ENCODE measurements at regions not wholly inside any gene's neighbourhood (a gene's known extent, or its start where the extent isn't known, plus 50 kb on each side); places are given as distances from the start of the nearest gene placed in this dataset.
"Not testable (repeated sequence)": the region's sequence is repeated elsewhere in the genome, so short reads cannot be mapped to it uniquely, and the experiment has no call there.

DNA sequence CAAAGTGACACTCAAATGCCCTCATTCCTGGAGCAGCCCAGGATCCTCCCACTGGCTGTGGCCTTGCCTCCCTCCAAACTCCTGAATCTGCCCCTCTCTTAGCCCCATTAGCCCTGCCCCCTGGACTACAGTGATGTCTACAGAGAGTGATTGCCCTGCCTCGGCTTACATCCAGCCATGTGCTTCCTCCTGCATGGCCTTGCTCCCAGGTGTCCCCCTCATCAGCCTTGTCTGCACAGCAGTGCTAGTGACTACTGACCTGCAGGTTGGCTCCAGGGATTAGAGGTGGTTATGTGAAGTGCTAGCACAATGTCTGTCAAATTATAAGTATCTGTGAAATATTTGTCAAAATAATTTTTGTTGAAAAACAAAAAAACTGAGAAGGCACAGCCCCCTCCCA lies 259.1 kb upstream of the MYT1L start:
- no peak for ATAC-seq

DNA sequence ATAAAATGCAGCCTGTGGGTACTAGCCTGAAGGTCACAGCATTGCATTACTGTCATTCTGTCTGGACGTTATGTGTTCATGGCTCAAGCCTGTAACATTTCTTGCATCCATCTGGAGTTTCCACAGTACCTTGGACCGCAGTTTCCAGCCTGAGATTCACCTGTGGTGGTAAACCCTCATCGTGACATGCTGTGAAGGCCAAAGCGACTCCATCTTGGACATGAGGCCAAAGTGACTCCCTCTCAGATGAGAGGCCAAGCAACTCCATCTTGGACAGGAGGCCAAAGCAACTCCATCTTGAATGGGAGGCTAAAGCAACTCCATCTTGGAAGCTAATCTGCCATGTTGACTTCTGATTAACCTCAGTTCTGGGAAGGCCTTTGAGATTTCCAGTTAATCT lies 257.7 kb upstream of the MYT1L start:
- DNase-seq (no peak), ATAC-seq (no peak)
- intact Hi-C loops (cut with micrococcal nuclease): no loop called here

More for the DNA sequence above, 259.1 kb upstream of the MYT1L start:
- intact Hi-C loops (cut with micrococcal nuclease): no loop called here
- DNase-seq: no peak

GRCh38 chr2:2587354-2587753 lies 256.3 kb upstream of the MYT1L start:
- ATAC-seq (no peak), DNase-seq (no peak)
- intact Hi-C loops (cut with micrococcal nuclease): no loop called here

GRCh38 chr2:2586931-2587330 lies 255.9 kb upstream of the MYT1L start:
- ATAC-seq (no peak), DNase-seq (no peak)
- intact Hi-C loops (cut with micrococcal nuclease): no loop called here

GRCh38 chr2:2586068-2586776 lies 255.1 kb upstream of the MYT1L start:
- ATAC-seq (no peak), DNase-seq (no peak)
- intact Hi-C loops (cut with micrococcal nuclease): no loop called here

DNA sequence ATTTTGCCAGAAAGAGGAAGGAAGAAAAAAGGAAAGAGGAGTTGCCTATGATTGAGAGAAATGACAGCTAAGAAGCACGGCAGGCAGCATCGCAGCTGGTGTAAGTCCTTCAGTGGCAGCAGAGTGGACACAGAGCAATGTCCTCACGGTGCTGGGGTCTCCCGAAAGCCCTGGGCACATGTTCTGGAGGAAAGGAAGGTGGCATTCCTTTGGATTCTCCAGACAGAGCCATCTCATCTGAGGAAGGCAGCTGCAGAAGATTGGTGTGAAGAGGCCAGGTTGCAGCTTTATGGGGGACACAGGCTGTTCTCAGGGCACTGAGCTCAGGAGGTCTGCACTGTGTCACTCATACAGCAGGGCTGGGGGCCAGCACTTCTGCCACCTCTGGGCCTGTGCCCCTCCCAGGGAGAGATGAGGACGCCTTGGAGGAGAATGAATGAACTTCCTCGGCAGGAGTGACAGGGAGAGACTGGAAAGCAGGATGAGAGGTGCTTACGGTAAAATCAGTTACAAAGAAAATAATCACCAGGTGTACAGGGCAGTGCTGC lies 252.0 kb upstream of the MYT1L start:
- DNase-seq (no peak), ATAC-seq (no peak)
- intact Hi-C loops (cut with micrococcal nuclease): no loop called here

- no peak for DNase-seq
- intact Hi-C loops (cut with micrococcal nuclease): no loop called here
- no peak for ATAC-seq
These were observed 250.5 kb upstream of the MYT1L start for GRCh38 chr2:2581331-2582159.

DNA sequence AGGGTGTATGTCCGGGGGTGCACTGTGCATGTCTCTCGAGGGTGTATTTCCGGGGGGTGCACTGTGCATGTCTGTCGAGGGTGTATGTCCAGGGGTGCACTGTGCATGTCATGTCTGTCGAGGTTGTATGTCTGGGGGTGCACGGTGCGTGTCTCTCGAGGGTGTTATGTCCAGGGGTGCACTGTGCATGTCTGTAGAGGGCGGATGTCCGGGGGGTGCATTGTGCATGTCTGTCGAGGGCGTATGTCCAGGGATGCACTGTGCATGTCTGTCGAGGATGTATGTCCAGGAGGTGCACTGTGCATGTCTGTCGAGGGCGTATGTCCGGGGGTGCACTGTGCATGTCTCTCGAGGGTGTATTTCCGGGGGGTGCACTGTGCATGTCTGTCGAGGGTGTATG lies 249.8 kb upstream of the MYT1L start:
- intact Hi-C loops (cut with micrococcal nuclease); DNase-seq; ATAC-seq: not testable (repeated sequence)

- intact Hi-C loops (cut with micrococcal nuclease): no loop called here
- DNase-seq (no peak), ATAC-seq (no peak)
These were observed 249.3 kb upstream of the MYT1L start for GRCh38 chr2:2580341-2580740.

DNA sequence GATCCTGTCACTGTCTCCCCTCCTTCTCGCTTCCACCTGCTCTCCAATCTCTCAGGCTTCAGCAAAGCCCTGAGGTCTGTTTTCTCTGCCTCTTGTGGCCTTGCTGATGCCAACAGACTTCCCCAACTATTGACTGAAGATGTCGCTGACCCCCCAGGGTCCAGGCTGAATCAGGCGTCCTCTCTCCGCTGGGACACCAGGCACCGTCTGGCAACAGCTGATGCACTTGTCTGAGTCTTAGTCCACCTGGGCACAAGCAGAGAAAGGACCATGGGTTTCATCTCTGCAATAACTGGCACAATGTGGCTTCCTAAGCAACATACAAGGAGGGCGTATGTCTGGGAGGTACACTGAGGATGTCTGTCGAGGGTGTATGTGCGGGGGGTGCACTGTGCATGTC lies 248.7 kb upstream of the MYT1L start:
- DNase-seq (no peak), ATAC-seq (no peak)

GRCh38 chr2:2577407-2577831 lies 246.3 kb upstream of the MYT1L start:
- no peak for ATAC-seq
- intact Hi-C loops (cut with micrococcal nuclease): no loop called here
- DNase-seq: no peak

More for the DNA sequence above, 248.7 kb upstream of the MYT1L start:
- intact Hi-C loops (cut with micrococcal nuclease): no loop called here

- intact Hi-C loops (cut with micrococcal nuclease): no loop called here
- DNase-seq (no peak), ATAC-seq (no peak)
These were observed 244.9 kb upstream of the MYT1L start for GRCh38 chr2:2575870-2576386.

GRCh38 chr2:2575181-2575577 lies 244.1 kb upstream of the MYT1L start:
- ATAC-seq (no peak), DNase-seq (no peak)
- intact Hi-C loops (cut with micrococcal nuclease): no loop called here

- no peak for ATAC-seq
- DNase-seq: no peak
- intact Hi-C loops (cut with micrococcal nuclease): no loop called here
These were observed 243.5 kb upstream of the MYT1L start for GRCh38 chr2:2574401-2575180.

- ATAC-seq (no peak), DNase-seq (no peak)
- intact Hi-C loops (cut with micrococcal nuclease): no loop called here
These were observed 242.7 kb upstream of the MYT1L start for GRCh38 chr2:2573658-2574293.

DNA sequence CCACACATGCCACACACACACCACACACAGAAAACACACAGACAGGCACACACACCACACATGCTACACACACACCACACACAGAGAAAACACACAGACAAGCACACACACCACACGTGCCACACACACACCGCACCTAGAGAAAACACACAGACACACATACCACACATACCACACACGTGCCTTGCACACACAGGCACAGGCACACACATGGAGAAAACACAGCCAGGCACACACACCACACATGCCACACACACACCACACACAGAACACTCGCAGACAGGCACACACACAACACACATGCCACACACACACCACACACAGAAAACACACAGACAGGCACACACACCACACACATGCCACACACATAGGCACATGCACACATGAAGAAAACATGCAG lies 242.1 kb upstream of the MYT1L start:
- no peak for DNase-seq
- intact Hi-C loops (cut with micrococcal nuclease): no loop called here
- no peak for ATAC-seq

DNA sequence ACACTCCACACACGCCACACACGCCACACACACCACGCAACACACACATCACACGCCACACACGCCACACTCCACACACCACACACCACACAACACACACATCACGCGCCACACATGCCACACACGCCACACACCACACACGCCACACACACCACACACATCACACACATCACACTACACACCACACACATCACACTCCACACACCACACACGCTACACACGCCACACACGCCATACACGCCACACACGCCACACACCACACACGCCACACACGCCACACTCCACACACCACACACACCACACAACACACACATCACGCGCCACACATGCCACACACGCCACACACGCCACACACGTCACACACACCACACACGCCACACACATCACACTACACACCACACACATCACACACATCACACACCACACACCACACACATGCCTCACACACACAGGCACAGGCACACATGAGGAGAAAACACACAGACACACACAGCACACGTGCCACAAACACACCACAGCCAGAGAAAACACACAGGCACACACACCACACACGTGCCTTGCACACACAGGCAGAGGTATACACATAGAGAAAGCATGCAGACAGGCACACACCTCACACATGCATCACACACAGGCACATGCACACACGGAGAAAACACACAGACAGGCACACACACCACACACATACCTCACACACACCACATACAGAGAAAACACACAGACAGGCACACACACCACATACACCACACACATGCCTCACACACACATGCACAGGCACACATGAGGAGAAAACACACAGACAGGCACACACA lies 241.5 kb upstream of the MYT1L start:
- ATAC-seq: no peak
- intact Hi-C loops (cut with micrococcal nuclease): no loop called here
- no peak for DNase-seq

Measured in left ventricle myocardium superior (tissue), 1 donor.